Epithelial cell of esophagus (primary cell): ENCODE measurements at regions not wholly inside any gene's neighbourhood (a gene's known extent, or its start where the extent isn't known, plus 50 kb on each side); places are given as distances from the start of the nearest gene placed in this dataset.

Experiments
- DNase-seq: peaks from one replicate; pipeline ENCODE4 v3.0.0; 2010; ENCODE audit warnings: low read depth
- H3K4me3 ChIP-seq: 2 replicates; pipeline ENCODE4 v1.5.1; 2011; ENCODE audit warnings: mild to moderate bottlenecking, low read length, control low read depth
- CTCF ChIP-seq: IDR thresholded peaks from 2 replicates; pipeline ENCODE4 v1.5.1; 2011; ENCODE audit warnings: low read depth, mild to moderate bottlenecking, low read length, control low read depth, inconsistent platforms; ENCODE audit not compliant: insufficient read depth; ENCODE audit errors: missing control alignments

DNA sequence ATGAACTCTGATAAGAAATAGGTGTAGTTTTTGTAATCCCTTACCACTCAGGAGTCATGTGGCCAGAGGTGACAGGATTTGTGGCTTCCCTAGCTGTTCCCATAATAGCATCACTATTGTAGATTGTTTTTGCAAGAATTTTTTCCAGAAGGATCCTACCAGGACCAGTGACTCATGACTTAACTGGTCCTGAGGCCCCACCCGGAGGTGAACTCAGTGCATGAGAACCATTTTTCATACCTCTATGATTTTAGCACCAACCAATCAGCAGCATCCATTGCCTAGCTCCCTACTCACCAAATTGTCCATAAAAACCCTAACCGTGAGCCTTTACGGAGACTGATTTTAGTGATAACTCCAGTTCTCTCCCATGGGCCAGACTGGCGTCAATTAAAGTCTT, 484.8 kb downstream of the PSAT1 start:
- DNase-seq, result peak; percentile 57
- H3K4me3 ChIP-seq, result no peak overlapping the region
- peak; percentile 20 for TF ChIP-seq CTCF

- no peak overlapping the region for H3K4me3 ChIP-seq
- DNase-seq, result no peak
- no peak for TF ChIP-seq CTCF
Measured at GRCh38 chr9:78782234-78782633, 485.3 kb downstream of the PSAT1 start.

GRCh38 chr9:78782858-78783257, 485.9 kb downstream of the PSAT1 start:
- no peak for TF ChIP-seq CTCF
- H3K4me3 ChIP-seq, result no peak overlapping the region
- no peak for DNase-seq

GRCh38 chr9:78783743-78784142, 486.8 kb downstream of the PSAT1 start:
- DNase-seq, result peak; percentile 9
- H3K4me3 ChIP-seq, result no peak overlapping the region
- TF ChIP-seq CTCF, result peak; percentile 34

GRCh38 chr9:78786794-78787193, 489.9 kb downstream of the PSAT1 start:
- H3K4me3 ChIP-seq, result no peak overlapping the region
- no peak for TF ChIP-seq CTCF
- DNase-seq, result peak; percentile 11

DNA sequence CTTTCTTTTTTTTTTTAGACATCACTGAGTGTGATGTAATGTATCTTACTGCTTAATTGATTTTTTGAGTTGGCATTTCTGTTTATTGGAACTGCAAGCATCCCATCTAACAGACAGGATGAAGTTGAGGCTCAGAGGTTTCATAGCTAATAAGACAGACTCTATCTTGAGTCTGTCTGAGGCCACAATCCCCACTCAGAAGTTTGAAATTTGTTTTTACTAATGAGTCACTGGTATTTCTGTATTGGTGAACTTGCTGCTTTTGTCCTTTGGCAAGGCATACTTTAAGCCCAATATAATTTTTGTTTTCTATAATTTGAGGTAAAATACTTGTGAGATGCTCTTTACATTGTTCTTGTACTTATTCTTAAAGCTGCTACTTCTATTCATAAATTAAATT, 491.2 kb downstream of the PSAT1 start:
- no peak for TF ChIP-seq CTCF
- no peak for DNase-seq
- no peak overlapping the region for H3K4me3 ChIP-seq

DNA sequence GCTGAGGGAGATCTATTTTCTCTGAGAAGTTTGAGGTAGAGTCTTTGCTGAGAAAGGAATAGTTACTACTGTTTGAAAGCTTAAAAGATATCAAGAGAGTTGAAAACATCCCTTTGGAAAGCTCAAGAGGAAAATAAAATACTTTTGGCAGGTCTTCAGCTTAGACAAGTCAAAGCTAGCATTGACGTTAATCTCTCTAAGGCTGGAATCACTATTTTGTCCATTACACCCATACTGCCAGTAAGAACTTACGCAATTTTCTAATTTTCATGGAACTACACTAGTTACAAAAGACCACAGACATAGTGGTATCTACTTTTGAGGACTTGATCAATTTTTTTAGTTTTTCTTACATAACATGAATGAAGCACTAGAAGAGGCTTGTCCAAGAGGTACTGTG, 494.9 kb downstream of the PSAT1 start:
- no peak overlapping the region for H3K4me3 ChIP-seq
- no peak for TF ChIP-seq CTCF
- peak; percentile 12 for DNase-seq
